Mesenchymal stem cell (in vitro differentiated cells and primary cell): ENCODE measurements at regions not wholly inside any gene's neighbourhood (a gene's known extent, or its start where the extent isn't known, plus 50 kb on each side); places are given as distances from the start of the nearest gene placed in this dataset.

Experiments used
- DNase-seq: peaks from one replicate; pipeline ENCODE4 v3.0.0-alpha.2; 2013
- H2AFZ ChIP-seq: one replicate; pipeline ENCODE4 v1.6.1; 2013; ENCODE audit warnings: low read depth, mild to moderate bottlenecking, control low read depth, inconsistent platforms, low read length, moderate library complexity
- H2AK5ac ChIP-seq: 2 replicates; pipeline ENCODE4 v1.6.1; 2013; ENCODE audit warnings: low read length, moderate library complexity, mild to moderate bottlenecking, inconsistent platforms; ENCODE audit not compliant: severe bottlenecking
- H2BK120ac ChIP-seq: one replicate; pipeline ENCODE4 v1.6.1; 2013; ENCODE audit warnings: low read depth, mild to moderate bottlenecking, inconsistent platforms, low read length, moderate library complexity
- H2BK12ac ChIP-seq, 2 experiments: one replicate each; pipeline ENCODE4 v1.6.1; 2013; ENCODE audit warnings: inconsistent platforms in 2 of 2, low read length in 2 of 2, mild to moderate bottlenecking in 2 of 2, moderate library complexity in 2 of 2, control low read depth in 1 of 2
- H2BK15ac ChIP-seq: one replicate; pipeline ENCODE4 v1.6.1; 2013; ENCODE audit warnings: mild to moderate bottlenecking, low read depth, inconsistent platforms; ENCODE audit not compliant: poor library complexity, severe bottlenecking
- H2BK5ac ChIP-seq: 2 replicates; pipeline ENCODE4 v1.6.1; 2013; ENCODE audit warnings: low read depth, mild to moderate bottlenecking, low read length, control low read depth, inconsistent platforms; ENCODE audit not compliant: poor library complexity, severe bottlenecking
- H3K14ac ChIP-seq, 2 experiments: one replicate each; pipeline ENCODE4 v1.6.1; 2013; ENCODE audit warnings: inconsistent platforms in 2 of 2, low read length in 2 of 2, control low read depth in 1 of 2, mild to moderate bottlenecking in 1 of 2, moderate library complexity in 1 of 2
- H3K18ac ChIP-seq, 2 experiments: one replicate each; pipeline ENCODE4 v1.6.1; 2013; ENCODE audit warnings: inconsistent platforms in 2 of 2, low read length in 2 of 2, control low read depth in 1 of 2, low read depth in 1 of 2, mild to moderate bottlenecking in 1 of 2
- H3K23ac ChIP-seq, 2 experiments: one replicate each; pipeline ENCODE4 v1.6.1; 2013; ENCODE audit warnings: inconsistent platforms in 2 of 2, low read length in 2 of 2, mild to moderate bottlenecking in 2 of 2, moderate library complexity in 2 of 2, control low read depth in 1 of 2
- H3K27ac ChIP-seq: 2 replicates; pipeline ENCODE4 v1.5.1; 2013; ENCODE audit warnings: mild to moderate bottlenecking, moderate library complexity, low read length, control low read depth, inconsistent platforms; ENCODE audit not compliant: poor library complexity, severe bottlenecking
- H3K27me3 ChIP-seq, 2 experiments: 2 replicates each; pipeline versions ENCODE4 v1.6.1 to v1.7.0; 2013; ENCODE audit warnings: low read length in 2 of 2, mild to moderate bottlenecking in 2 of 2, moderate library complexity in 2 of 2, control low read depth in 1 of 2, inconsistent platforms in 1 of 2; ENCODE audit not compliant: control insufficient read depth in 1 of 2, insufficient read depth in 1 of 2
- H3K36me3 ChIP-seq, 2 experiments: 2 replicates each; pipeline versions ENCODE4 v1.6.1 to v1.7.0; 2013; ENCODE audit warnings: low read length in 2 of 2, control low read depth in 1 of 2, inconsistent platforms in 1 of 2, low read depth in 1 of 2, mild to moderate bottlenecking in 1 of 2; ENCODE audit not compliant: insufficient read depth in 2 of 2, control insufficient read depth in 1 of 2
- H3K4ac ChIP-seq, 2 experiments: one replicate each; pipeline ENCODE4 v1.6.1; 2013; ENCODE audit warnings: inconsistent platforms in 2 of 2, low read length in 2 of 2, mild to moderate bottlenecking in 2 of 2, moderate library complexity in 2 of 2, control low read depth in 1 of 2, low read depth in 1 of 2
- H3K4me1 ChIP-seq: 2 replicates; pipeline ENCODE4 v1.6.1; 2013; ENCODE audit warnings: low read depth, low read length, control low read depth; ENCODE audit not compliant: control insufficient read depth, insufficient read depth
- H3K4me2 ChIP-seq: 2 replicates; pipeline ENCODE4 v1.6.1; 2013; ENCODE audit warnings: low read length, mild to moderate bottlenecking, inconsistent platforms; ENCODE audit not compliant: poor library complexity, severe bottlenecking
- H3K4me3 ChIP-seq, 2 experiments: 2 replicates each; pipeline versions ENCODE4 v1.5.1 to v1.7.0; 2013; ENCODE audit warnings: low read length in 2 of 2, mild to moderate bottlenecking in 2 of 2, control low read depth in 1 of 2, low read depth in 1 of 2; ENCODE audit not compliant: insufficient read depth in 1 of 2
- H3K79me1 ChIP-seq: replicated peaks from 2 replicates; pipeline ENCODE4 v1.6.1; 2013; ENCODE audit warnings: mild to moderate bottlenecking, control low read depth, low read length, inconsistent platforms; ENCODE audit not compliant: poor library complexity, severe bottlenecking
- H3K9ac ChIP-seq: 2 replicates; pipeline ENCODE4 v1.7.0; 2013; ENCODE audit warnings: mild to moderate bottlenecking, low read length, moderate library complexity
- H3K9me3 ChIP-seq: 2 replicates; pipeline ENCODE4 v1.7.0; 2013; ENCODE audit warnings: mild to moderate bottlenecking, low read length; ENCODE audit not compliant: control insufficient read depth
- H4K8ac ChIP-seq: one replicate; pipeline ENCODE4 v1.6.1; 2013; ENCODE audit warnings: inconsistent platforms, mild to moderate bottlenecking, low read length, moderate library complexity
- H4K91ac ChIP-seq: one replicate; pipeline ENCODE4 v1.6.1; 2013; ENCODE audit warnings: mild to moderate bottlenecking, low read length, inconsistent platforms
- WGBS: methylation state at CpG from one replicate; pipeline ENCODE4 v1.1.7; 2013; ENCODE audit warnings: mixed read lengths; 5-methylcytosine and 5-hydroxymethylcytosine counted together

DNA sequence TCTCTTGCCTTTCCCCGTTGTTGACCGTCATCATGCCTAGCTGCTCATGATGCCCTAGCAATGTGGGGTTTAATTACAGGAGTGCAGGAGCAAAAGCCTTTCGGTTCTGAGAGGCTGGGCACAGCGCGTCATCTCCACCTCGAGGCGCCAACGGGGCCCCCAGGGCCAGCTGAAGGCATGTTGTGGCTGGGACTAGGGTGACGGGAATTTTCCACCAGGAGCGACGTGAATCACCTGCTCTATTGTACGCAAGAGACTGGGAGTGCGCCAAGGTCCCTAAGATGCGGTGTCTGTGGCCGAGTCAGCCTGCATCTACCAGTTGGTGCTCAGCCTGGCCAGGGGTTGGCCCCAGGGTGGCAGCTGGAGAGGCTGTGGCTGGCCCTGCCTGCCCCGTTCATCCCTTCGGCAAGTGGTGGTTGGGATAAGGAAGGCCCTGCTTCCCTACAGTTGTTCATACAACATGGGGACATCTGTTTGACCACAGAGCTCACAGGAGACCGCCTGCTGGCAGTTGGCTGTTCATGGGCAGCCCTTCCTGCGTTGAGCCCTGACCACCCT, 1175.6 kb downstream of the BRD1 start:
- no peak overlapping the region for H3K18ac ChIP-seq
- H3K4me3 ChIP-seq = no peak overlapping the region
- no peak for DNase-seq
- no peak overlapping the region for H3K27ac ChIP-seq
- no peak overlapping the region for H2BK12ac ChIP-seq
- H2BK120ac ChIP-seq = no peak overlapping the region
- H2AK5ac ChIP-seq = no peak overlapping the region
- no peaks in the 10 kb centered on the region for H3K79me1 ChIP-seq
- H3K4ac ChIP-seq = no peak overlapping the region
- no peak overlapping the region for H2AFZ ChIP-seq
- H3K36me3 ChIP-seq = no peaks in the 10 kb centered on the region
- no peak overlapping the region for H3K4me2 ChIP-seq
- no peaks in the 10 kb centered on the region for H3K4me1 ChIP-seq
- no peaks in the 10 kb centered on the region for H3K27me3 ChIP-seq
- H3K9me3 ChIP-seq = no peaks in the 10 kb centered on the region
- WGBS = 90% methylated on average over 19 of the region's 19 CpGs
- H2BK5ac ChIP-seq = no peak overlapping the region
- H4K8ac ChIP-seq = no peak overlapping the region
- no peak overlapping the region for H3K14ac ChIP-seq
- H4K91ac ChIP-seq = no peak overlapping the region
- no peak overlapping the region for H2BK15ac ChIP-seq
- no peak overlapping the region for H3K23ac ChIP-seq
- H3K9ac ChIP-seq = no peak overlapping the region

DNA sequence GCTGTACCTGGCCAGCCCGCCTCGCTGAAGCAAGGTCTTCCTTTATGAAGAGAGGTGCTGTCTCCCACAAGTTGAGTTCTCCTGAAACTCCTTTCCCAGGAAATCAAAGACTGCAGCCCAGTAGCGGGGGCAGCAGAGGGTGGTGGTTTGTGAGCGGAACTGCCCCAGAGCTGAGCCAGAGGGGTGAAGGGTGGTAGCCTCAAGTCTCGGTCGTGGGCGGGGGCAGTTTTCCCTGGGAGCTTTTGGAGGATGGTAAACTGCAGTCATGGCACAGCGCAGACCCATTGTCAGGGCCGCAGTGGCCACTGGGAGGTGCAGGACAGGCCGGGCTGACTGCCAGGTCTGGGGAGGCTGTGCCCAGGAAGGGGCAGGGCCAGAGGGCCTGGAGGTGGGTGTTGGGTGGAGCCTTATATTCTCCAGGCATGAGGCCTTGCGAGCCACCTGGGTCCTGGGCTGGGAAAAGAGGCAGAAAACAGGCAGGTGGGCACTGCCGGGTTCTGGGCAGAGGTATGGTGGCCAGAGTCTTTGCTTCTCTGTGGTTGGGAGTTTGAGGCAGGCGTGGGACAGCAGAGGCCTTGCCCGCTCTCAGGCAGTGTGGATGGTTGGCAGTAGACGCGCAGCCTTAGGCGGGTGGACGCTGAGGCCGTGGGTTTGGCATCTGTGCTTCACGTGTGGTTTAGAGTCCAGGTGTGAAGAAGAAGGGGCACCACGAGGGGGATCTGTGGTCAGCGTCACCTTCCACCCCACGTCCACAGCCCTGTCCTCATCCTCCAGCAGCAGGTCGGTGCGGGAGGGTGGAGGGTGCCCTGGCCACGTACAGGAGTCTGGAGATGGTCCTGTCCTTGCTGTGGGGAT, 1176.4 kb downstream of the BRD1 start:
- no peak overlapping the region for H3K18ac ChIP-seq
- no peaks in the 10 kb centered on the region for H3K9me3 ChIP-seq
- no peak overlapping the region for H4K91ac ChIP-seq
- H3K4me3 ChIP-seq = no peak overlapping the region
- H2AK5ac ChIP-seq = no peak overlapping the region
- no peaks in the 10 kb centered on the region for H3K4me1 ChIP-seq
- no peak overlapping the region for H3K23ac ChIP-seq
- H2BK15ac ChIP-seq = no peak overlapping the region
- H2BK12ac ChIP-seq = no peak overlapping the region
- no peak overlapping the region for H3K4ac ChIP-seq
- no peak overlapping the region for H2BK5ac ChIP-seq
- no peak overlapping the region for H2AFZ ChIP-seq
- H2BK120ac ChIP-seq = no peak overlapping the region
- no peaks in the 10 kb centered on the region for H3K36me3 ChIP-seq
- no peaks in the 10 kb centered on the region for H3K27me3 ChIP-seq
- no peak for DNase-seq
- H3K4me2 ChIP-seq = no peak overlapping the region
- H4K8ac ChIP-seq = no peak overlapping the region
- no peak overlapping the region for H3K27ac ChIP-seq
- whole genome bisulfite sequencing = 90% methylated on average over 25 of the region's 26 CpGs
- H3K14ac ChIP-seq = no peak overlapping the region
- H3K9ac ChIP-seq = no peak overlapping the region
- no peaks in the 10 kb centered on the region for H3K79me1 ChIP-seq

DNA sequence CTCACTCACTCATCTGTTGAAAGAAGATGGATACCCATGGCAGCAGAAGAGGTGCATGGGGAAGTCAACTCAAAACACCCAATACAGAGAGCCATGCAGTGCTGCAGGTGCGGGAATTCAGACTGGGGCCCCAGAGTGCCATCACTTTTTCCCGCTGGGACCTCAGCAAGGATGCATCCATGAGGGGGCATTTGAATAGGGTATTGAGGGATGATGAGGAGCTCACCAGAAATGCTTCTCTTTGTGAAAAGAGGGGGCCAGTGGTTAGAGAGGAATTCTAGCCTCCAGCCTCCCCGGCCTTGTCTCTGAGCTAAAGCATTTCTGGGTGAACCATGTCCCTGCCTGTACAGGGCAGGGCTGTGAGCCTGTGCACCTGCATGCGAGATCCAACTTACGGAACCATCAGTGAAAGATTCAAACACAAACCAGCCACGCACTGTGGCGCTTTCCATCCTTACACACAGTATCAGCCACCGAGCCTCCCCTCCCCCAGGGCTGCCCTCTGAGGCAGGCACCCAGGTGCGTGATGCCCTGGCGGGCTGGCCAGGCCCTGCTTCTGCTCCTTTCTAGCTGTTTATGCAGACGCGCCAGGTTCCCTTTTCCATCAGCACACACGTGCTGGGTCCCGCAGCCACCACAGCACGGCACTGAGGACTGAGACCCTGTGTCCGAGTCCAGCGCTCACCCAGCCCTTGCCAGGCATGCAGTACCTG, 1177.2 kb downstream of the BRD1 start:
- H2BK120ac ChIP-seq = no peak overlapping the region
- H3K36me3 ChIP-seq = no peaks in the 10 kb centered on the region
- H3K27ac ChIP-seq = no peak overlapping the region
- no peak overlapping the region for H2BK5ac ChIP-seq
- no peaks in the 10 kb centered on the region for H3K79me1 ChIP-seq
- no peaks in the 10 kb centered on the region for H3K27me3 ChIP-seq
- no peak overlapping the region for H2BK12ac ChIP-seq
- no peak overlapping the region for H3K23ac ChIP-seq
- no peak overlapping the region for H3K4ac ChIP-seq
- H2AFZ ChIP-seq = no peak overlapping the region
- H3K9ac ChIP-seq = no peak overlapping the region
- H3K4me2 ChIP-seq = no peak overlapping the region
- H3K18ac ChIP-seq = no peak overlapping the region
- no peak overlapping the region for H2BK15ac ChIP-seq
- 92% methylated on average over 17 of the region's 17 CpGs for WGBS
- no peaks in the 10 kb centered on the region for H3K4me1 ChIP-seq
- H3K9me3 ChIP-seq = no peaks in the 10 kb centered on the region
- H4K91ac ChIP-seq = no peak overlapping the region
- H3K4me3 ChIP-seq = no peak overlapping the region
- no peak overlapping the region for H2AK5ac ChIP-seq
- no peak overlapping the region for H3K14ac ChIP-seq
- DNase-seq = no peak
- H4K8ac ChIP-seq = no peak overlapping the region

DNA sequence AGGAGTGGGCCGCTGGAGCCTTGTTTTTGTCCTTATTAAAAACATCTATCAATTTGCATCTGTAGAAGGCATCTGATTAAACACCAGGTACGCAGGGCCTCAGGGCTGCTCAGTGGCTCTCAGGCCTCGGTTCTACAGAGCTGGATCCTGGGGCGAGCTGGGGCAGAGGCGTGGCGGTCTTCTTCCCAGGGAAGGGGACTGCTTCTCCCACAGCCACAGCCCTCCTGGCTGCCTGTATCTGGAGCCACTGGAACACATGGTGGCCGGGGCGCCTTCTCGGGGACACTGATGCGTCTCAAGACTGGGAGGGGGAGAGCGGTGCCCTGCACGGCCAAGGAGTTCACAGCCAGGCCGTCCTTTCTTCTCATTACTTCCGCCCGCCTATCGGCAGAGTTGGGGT, 1178.2 kb downstream of the BRD1 start:
- Histone ChIP-seq H4K8ac (no peak overlapping the region), H2BK15ac (no peak overlapping the region), H3K18ac (no peak overlapping the region), H3K27ac (no peak overlapping the region), H3K36me3 (no peaks in the 10 kb centered on the region), H2BK120ac (no peak overlapping the region), H3K23ac (no peak overlapping the region), H3K27me3 (no peaks in the 10 kb centered on the region), H2BK12ac (no peak overlapping the region), H2BK5ac (no peak overlapping the region), H3K4me2 (no peak overlapping the region), H4K91ac (no peak overlapping the region), H3K4me3 (no peak overlapping the region), H3K9ac (no peak overlapping the region), H3K79me1 (no peaks in the 10 kb centered on the region), H3K4me1 (no peaks in the 10 kb centered on the region), H3K9me3 (no peaks in the 10 kb centered on the region), H2AK5ac (no peak overlapping the region), H2AFZ (no peak overlapping the region), H3K14ac (no peak overlapping the region), H3K4ac (no peak overlapping the region)
- DNase-seq = no peak
- WGBS = 78% methylated on average over 13 of the region's 16 CpGs
